ENCODE measurements at regions not wholly inside any gene's neighbourhood (a gene's known extent, or its start where the extent isn't known, plus 50 kb on each side); places are given as distances from the start of the nearest gene placed in this dataset.

GRCh38 chr5:171647904-171648260 lies 137.7 kb upstream of the SMIM23 start:
- no peak for TF ChIP-seq CTCF (IDR thresholded peaks at IDR 0.05; ENCODE audit: partially characterized antibody, unreplicated experiment)
- Mint-ChIP-seq H3K27ac (ENCODE audit: unreplicated experiment) (peak overlapping the region; percentile 93), H3K9me3 (ENCODE audit: unreplicated experiment) (peaks cover 16% of the 10 kb centered on the region), H3K4me1 (ENCODE audit: low read depth, unreplicated experiment) (peaks cover 56% of the 10 kb centered on the region), H3K36me3 (ENCODE audit: unreplicated experiment) (no peaks in the 10 kb centered on the region), H3K4me3 (ENCODE audit: unreplicated experiment) (peak overlapping the region; percentile 55), H3K27me3 (ENCODE audit: unreplicated experiment) (peaks cover 7% of the 10 kb centered on the region)
- DNase-seq, result no peak

- peak overlapping the region; percentile 93 for H3K27ac Mint-ChIP-seq (ENCODE audit: unreplicated experiment)
- peaks cover 56% of the 10 kb centered on the region for H3K4me1 Mint-ChIP-seq (ENCODE audit: low read depth, unreplicated experiment)
- peaks cover 16% of the 10 kb centered on the region for H3K9me3 Mint-ChIP-seq (ENCODE audit: unreplicated experiment)
- H3K36me3 Mint-ChIP-seq (ENCODE audit: unreplicated experiment), result peaks cover 4% of the 10 kb centered on the region
- peak overlapping the region; percentile 55 for H3K4me3 Mint-ChIP-seq (ENCODE audit: unreplicated experiment)
- peaks cover 7% of the 10 kb centered on the region for H3K27me3 Mint-ChIP-seq (ENCODE audit: unreplicated experiment)
- no peak for DNase-seq
- no peak for TF ChIP-seq CTCF (IDR thresholded peaks at IDR 0.05; ENCODE audit: partially characterized antibody, unreplicated experiment)
Measured at GRCh38 chr5:171648279-171649074, 137.1 kb upstream of the SMIM23 start.

GRCh38 chr5:171649075-171649401 lies 136.6 kb upstream of the SMIM23 start:
- H3K9me3 Mint-ChIP-seq (ENCODE audit: unreplicated experiment), result peaks cover 16% of the 10 kb centered on the region
- no peak for DNase-seq
- no peak for TF ChIP-seq CTCF (IDR thresholded peaks at IDR 0.05; ENCODE audit: partially characterized antibody, unreplicated experiment)

GRCh38 chr5:171650597-171650996 lies 135.0 kb upstream of the SMIM23 start:
- H3K9me3 Mint-ChIP-seq (ENCODE audit: unreplicated experiment), result peaks cover 14% of the 10 kb centered on the region
- H3K27ac Mint-ChIP-seq (ENCODE audit: unreplicated experiment), result no peak overlapping the region
- H3K27me3 Mint-ChIP-seq (ENCODE audit: unreplicated experiment), result peaks cover 7% of the 10 kb centered on the region
- DNase-seq, result no peak
- H3K4me3 Mint-ChIP-seq (ENCODE audit: unreplicated experiment), result no peak overlapping the region
- H3K4me1 Mint-ChIP-seq (ENCODE audit: low read depth, unreplicated experiment), result peaks cover 43% of the 10 kb centered on the region
- peaks cover 8% of the 10 kb centered on the region for H3K36me3 Mint-ChIP-seq (ENCODE audit: unreplicated experiment)
- TF ChIP-seq CTCF (IDR thresholded peaks at IDR 0.05; ENCODE audit: partially characterized antibody, unreplicated experiment), result no peak

More at GRCh38 chr5:171649075-171649401, 136.6 kb upstream of the SMIM23 start:
- H3K4me3 Mint-ChIP-seq (ENCODE audit: unreplicated experiment), result no peak overlapping the region
- peaks cover 8% of the 10 kb centered on the region for H3K36me3 Mint-ChIP-seq (ENCODE audit: unreplicated experiment)
- peaks cover 7% of the 10 kb centered on the region for H3K27me3 Mint-ChIP-seq (ENCODE audit: unreplicated experiment)
- H3K27ac Mint-ChIP-seq (ENCODE audit: unreplicated experiment), result peak overlapping the region; percentile 62
- H3K4me1 Mint-ChIP-seq (ENCODE audit: low read depth, unreplicated experiment), result peaks cover 51% of the 10 kb centered on the region

- no peak for DNase-seq
- peaks cover 8% of the 10 kb centered on the region for H3K36me3 Mint-ChIP-seq (ENCODE audit: unreplicated experiment)
Measured at GRCh38 chr5:171651102-171651501, 134.5 kb upstream of the SMIM23 start.

More at GRCh38 chr5:171651102-171651501, 134.5 kb upstream of the SMIM23 start:
- Mint-ChIP-seq H3K4me1 (ENCODE audit: low read depth, unreplicated experiment) (peaks cover 38% of the 10 kb centered on the region), H3K27ac (ENCODE audit: unreplicated experiment) (no peak overlapping the region), H3K27me3 (ENCODE audit: unreplicated experiment) (peaks cover 6% of the 10 kb centered on the region), H3K9me3 (ENCODE audit: unreplicated experiment) (peaks cover 10% of the 10 kb centered on the region), H3K4me3 (ENCODE audit: unreplicated experiment) (no peak overlapping the region)
- TF ChIP-seq CTCF (IDR thresholded peaks at IDR 0.05; ENCODE audit: partially characterized antibody, unreplicated experiment), result no peak
